ENCODE measurements at regions not wholly inside any gene's neighbourhood (a gene's known extent, or its start where the extent isn't known, plus 50 kb on each side); places are given as distances from the start of the nearest gene placed in this dataset.
"Not testable (repeated sequence)": the region's sequence is repeated elsewhere in the genome, so short reads cannot be mapped to it uniquely, and the experiment has no call there.

GRCh38 chr13:71290963-71291841 lies 575.8 kb downstream of the DACH1 start:
- ChIA-PET CTCF (no interaction called here), POLR2A (no interaction called here)
- Histone ChIP-seq H3K36me3 (ENCODE audit: control insufficient read depth in 2 of 2, insufficient read depth in 1 of 2, low read length in 2 of 2) (no peaks in the 10 kb centered on the region), H3K9me3 (ENCODE audit: control insufficient read depth, insufficient read depth, low read depth, low read length) (no peaks in the 10 kb centered on the region), H3K27ac (ENCODE audit: extremely low read depth, low read depth, low read length) (no peak overlapping the region), H3K4me3 (ENCODE audit: low read depth, low read length) (no peak overlapping the region), H3K4me1 (ENCODE audit: control insufficient read depth, insufficient read depth, low read length) (no peaks in the 10 kb centered on the region)
- TF ChIP-seq ZNF223 (tag by site-specific recombination; IDR thresholded peaks at IDR 0.05) = no peak
- TF ChIP-seq PBX3 (CRISPR knock-in tag; IDR thresholded peaks at IDR 0.05) = no peak
- TF ChIP-seq ZNF544 (tag by site-specific recombination; IDR thresholded peaks at IDR 0.05) = no peak
- peak; percentile 88 for TF ChIP-seq SETDB1 (IDR thresholded peaks at IDR 0.05; ENCODE audit: insufficient read length, low read length)
- no peak for TF ChIP-seq ZNF324 (tag by site-specific recombination; IDR thresholded peaks at IDR 0.05)
- no peak for TF ChIP-seq ZNF660 (tag by site-specific recombination; IDR thresholded peaks at IDR 0.05)
- TF ChIP-seq ZNF76 (tag by site-specific recombination; IDR thresholded peaks at IDR 0.05; ENCODE audit: borderline replicate concordance, low read depth) = no peak
- TF ChIP-seq IKZF3 (tag by site-specific recombination; IDR thresholded peaks at IDR 0.05) = no peak
- TF ChIP-seq SP2 (tag by site-specific recombination; IDR thresholded peaks at IDR 0.05) = peak; percentile 49
- TF ChIP-seq ZNF146 (tag by site-specific recombination; IDR thresholded peaks at IDR 0.05) = no peak
- no peak for TF ChIP-seq ZBTB49 (tag by site-specific recombination; IDR thresholded peaks at IDR 0.05; ENCODE audit: low read depth)
- no peak for TF ChIP-seq ZNF629 (tag by site-specific recombination; IDR thresholded peaks at IDR 0.05)
- no peak for TF ChIP-seq ZNF518A (tag by site-specific recombination; conservative IDR thresholded peaks at IDR 0.05; ENCODE audit: low read depth)
- TF ChIP-seq ZBTB1 (tag by site-specific recombination; IDR thresholded peaks at IDR 0.05) = no peak

GRCh38 chr13:71289980-71290379 lies 577.0 kb downstream of the DACH1 start:
- CTCF ChIA-PET; H3K9me3 ChIP-seq (ENCODE audit: control insufficient read depth, insufficient read depth, low read depth, low read length); H3K27ac ChIP-seq (ENCODE audit: extremely low read depth, low read depth, low read length); POLR2A ChIA-PET; H3K36me3 ChIP-seq (ENCODE audit: control insufficient read depth in 2 of 2, insufficient read depth in 1 of 2, low read length in 2 of 2); H3K4me1 ChIP-seq (ENCODE audit: control insufficient read depth, insufficient read depth, low read length); H3K4me3 ChIP-seq (ENCODE audit: low read depth, low read length): not testable (repeated sequence)

All from HEK293 (cell line).